ENCODE measurements at regions not wholly inside any gene's neighbourhood (a gene's known extent, or its start where the extent isn't known, plus 50 kb on each side); places are given as distances from the start of the nearest gene placed in this dataset.

DNA sequence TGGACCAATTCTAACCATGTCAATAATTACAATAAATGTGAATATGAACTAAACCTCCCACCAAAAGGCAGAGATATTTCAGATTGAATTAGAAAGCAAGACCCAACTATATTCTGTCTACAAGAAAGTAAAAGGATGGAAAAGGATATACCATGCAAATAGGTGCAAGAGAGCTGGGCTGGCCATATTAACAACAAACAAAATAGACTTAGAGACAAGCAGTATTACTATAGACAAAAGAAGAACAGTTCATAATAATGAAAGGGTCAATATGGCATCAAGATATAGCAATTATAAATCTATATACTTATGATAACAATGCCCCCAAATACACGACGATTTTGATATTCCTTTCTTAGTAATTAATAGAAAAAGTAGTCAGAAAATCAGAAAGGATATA is 67.3 kb upstream of the IFFO2 start:
- TF ChIP-seq, protein P1, sequence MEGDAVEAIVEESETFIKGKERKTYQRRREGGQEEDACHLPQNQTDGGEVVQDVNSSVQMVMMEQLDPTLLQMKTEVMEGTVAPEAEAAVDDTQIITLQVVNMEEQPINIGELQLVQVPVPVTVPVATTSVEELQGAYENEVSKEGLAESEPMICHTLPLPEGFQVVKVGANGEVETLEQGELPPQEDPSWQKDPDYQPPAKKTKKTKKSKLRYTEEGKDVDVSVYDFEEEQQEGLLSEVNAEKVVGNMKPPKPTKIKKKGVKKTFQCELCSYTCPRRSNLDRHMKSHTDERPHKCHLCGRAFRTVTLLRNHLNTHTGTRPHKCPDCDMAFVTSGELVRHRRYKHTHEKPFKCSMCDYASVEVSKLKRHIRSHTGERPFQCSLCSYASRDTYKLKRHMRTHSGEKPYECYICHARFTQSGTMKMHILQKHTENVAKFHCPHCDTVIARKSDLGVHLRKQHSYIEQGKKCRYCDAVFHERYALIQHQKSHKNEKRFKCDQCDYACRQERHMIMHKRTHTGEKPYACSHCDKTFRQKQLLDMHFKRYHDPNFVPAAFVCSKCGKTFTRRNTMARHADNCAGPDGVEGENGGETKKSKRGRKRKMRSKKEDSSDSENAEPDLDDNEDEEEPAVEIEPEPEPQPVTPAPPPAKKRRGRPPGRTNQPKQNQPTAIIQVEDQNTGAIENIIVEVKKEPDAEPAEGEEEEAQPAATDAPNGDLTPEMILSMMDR (IDR thresholded peaks at IDR 0.05 in 8 of 11, conservative IDR thresholded peaks at IDR 0.05 in 3 of 11), result no peak
- TF ChIP-seq POLR2AphosphoS5 (IDR thresholded peaks at IDR 0.05), result no peak
- no peak for TF ChIP-seq POLR2A (IDR thresholded peaks at IDR 0.05)

Data from spleen (tissue), 7 donors.